CMK (cell line): ENCODE measurements at regions not wholly inside any gene's neighbourhood (a gene's known extent, or its start where the extent isn't known, plus 50 kb on each side); places are given as distances from the start of the nearest gene placed in this dataset.

Experiments
- DNase-seq: peaks from one replicate; pipeline ENCODE4 v3.0.0-alpha.2; 2010; ENCODE audit warnings: low read depth

DNA sequence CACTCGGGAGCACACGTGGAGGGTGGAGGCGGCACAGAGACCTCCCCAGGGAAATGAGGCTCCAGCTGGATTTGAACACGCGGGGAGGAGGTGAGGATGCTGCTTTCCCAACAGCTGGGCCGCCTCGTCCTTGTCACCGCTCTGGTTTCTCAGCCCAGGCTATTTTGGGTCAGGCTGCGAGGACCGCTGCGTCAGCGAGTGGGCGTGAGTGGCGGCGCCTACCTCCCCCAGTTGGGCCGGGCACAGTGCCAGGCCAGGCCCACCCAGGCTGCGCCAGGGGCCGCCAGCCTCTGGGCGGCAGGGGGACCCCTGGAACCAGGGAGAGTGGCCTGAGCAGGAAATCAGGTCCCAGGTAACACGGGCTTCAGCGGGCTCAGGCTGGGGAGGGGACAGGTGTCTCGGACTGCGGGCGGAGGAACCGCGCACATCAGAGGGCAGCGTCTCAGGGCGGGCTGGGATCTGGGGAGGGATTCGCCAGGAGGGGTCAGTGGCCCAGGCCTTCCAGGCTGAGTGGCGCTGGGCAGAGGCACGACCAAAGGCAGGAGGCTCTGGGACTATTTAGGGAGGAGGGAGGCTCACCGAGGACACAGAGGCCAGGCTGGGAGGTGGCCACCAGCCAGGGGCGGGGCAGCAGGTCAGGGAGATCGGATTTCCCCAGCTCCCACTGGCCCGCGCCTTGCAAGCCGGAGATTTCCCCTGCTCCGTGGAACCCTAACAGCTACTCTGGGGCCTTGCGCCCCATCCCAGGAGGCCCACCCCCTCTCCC is 125.2 kb upstream of the RET start:
- no peak for DNase-seq

DNA sequence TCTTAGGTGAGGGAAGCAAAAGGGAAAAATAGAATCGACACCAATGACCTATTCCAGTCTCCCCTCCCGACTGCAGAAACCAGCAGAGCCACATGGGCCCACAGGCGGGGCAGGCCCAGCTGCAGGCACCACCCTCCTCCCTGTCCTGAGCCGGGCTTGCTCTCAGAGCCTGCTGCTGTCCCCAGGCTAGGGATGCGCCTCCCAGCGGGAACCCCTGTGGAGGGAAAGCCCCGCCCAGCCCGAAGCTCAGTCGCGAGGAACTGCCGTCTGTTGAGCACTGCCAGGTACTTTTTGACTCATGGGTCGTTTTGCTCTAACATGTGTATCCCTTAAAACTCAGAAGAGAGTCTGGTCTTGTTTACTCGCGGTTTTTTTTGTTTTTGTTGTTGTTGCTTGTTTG is 124.5 kb upstream of the RET start:
- DNase-seq = no peak

DNA sequence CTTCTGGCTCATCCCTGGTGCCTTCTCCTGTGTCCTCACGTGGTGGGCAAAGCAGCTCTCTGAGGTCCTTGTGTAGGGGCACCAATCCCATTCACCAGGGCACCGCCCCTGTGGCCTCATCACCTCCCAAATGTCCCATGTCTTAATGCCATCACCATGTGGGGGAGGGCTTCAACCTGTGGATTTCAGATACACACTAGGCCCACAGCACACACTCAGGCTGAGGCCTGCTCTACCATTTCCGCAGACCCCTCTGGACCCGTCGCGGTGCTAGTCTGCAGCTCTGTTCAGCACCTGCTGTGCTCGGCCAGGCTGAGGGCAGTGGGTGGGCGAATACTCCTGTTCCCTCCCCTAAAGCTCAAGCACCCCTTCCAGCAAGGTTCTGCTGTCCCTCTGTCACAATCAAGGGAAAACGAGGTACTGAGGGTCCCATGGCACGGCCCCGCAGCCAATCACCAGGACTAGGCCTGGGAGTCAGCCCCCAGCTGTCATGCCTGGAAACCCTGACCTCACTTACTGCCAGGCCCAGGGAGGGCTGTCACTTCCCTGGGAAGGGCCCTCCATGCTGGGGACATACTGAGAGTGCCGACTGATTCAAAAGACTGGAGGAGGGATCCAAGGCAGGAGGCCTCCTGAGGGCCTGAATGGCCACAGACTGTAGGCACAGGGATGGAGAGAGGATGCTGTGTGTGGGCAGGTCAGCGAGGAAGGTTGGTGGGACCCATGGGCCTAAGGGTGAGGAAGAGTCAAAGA is 123.8 kb upstream of the RET start:
- DNase-seq = no peak

DNA sequence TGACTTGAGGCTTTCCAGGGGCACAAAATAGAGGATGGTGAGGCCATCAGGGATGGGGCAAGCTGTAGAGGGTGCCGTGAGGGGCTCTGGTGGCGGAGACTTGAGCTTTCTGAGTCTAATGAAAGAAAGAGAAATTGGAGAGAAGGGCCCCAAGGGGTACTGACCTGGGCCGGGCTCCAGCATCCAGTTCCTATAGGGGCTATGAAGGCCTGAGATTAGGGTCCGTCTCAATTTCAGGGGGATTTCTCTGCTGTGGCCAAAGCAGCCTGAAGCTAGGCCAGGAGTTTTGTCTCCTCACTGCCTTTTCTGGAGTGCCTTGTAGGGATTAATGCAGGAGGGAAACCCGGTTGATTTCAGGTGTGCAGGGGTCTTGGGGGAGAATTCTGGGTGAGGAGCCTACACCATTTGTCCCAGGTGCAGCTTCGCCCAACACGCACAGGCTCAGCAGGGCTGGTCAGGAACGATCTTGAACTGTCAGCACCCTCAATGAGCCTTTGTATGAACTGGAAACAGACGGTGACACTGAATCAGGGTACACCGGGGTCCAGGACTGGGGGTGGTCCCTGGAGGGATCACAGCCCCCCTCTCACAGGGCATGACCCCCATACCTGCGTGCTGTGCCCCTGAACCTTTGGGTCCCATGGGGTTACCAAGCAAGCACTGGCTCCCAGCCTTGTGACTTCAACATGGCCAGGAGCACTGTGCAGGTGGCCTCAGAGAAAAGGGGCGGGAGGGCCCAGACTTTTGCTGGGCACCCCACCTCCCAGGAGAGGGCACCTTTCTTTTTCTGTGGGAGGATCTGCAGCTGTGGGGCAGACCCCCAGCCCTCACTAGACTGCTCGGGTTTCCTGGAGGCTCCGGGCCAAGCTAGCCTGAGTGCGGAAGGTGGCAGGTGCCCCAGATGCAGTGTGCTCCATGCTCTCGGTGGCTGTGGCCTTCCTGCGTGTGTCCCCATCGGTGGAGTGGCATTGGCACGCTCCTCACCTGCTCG is 122.9 kb upstream of the RET start:
- no peak for DNase-seq

DNA sequence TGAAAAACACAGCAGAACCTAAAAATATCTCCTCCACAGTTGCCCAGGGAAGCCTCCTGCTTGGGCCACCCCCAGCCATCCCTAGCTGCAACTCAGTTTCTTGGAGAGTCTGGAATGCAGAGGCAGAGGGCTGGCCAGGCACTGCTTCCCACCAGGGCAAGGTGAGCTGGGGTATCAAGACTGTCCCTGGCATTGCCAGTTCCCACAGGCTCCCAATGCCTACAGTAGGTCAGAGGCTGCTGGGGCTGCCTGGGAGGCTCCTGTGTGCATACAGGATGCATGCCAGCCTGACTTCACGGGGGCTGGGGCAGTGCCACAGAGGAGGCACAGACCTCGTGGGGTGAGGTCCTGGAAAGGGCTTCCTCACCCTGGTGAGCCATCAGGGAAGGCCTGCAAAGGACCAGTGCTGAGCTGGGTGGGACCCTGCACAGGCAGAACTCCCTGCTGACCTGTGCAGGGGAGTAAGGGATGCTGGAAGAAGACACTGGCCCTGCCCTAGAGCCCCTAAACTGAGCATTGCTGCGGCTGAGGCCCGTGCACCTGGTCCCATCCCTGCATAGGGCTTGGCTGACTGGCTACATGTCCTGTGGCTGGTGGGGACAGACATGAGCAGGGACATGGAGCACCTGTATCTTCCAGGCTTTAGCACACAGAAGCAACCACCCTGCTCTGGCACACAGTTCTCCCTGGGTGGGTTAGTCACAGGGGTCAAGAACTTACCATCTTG is 121.9 kb upstream of the RET start:
- DNase-seq = no peak

DNA sequence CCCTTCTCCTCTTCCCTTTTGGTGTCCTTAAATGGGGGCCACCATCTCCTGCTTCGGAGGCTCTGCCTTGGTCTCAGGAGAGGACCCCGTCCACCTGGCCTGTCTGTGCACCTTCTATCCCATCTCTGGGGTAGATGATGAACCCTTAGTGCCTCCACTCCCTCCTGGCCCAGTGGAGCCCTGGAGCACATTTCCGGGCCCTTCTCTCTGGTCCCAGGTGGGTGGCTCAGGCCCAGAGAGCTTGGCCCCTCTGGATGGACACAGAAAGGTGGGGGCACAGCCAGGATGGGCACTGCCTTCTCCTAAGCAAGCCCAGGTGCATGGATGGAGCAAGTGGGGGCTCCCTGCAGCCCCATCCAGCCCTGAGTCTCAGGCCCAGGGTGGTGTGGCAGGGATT is 121.4 kb upstream of the RET start:
- DNase-seq = no peak

DNA sequence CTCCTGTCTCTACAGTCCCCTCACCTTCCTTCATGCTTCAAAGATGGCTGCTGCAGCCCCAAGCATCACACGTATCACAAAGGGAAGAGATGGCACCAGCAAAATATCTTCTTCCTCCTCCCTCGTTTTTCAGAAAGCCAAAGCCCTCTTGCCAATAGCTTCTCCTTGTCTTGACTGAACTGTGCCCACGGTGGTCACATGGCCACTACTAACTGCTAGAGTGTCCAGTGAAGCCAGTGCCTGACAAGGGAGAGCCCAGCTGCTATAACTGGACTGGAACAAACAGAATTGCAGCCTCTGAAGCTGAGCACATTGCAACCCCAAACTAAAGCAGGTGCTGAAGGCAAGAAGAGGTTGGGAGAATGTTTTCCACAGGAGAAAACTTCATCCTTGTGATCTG is 120.8 kb upstream of the RET start:
- DNase-seq = no peak

DNA sequence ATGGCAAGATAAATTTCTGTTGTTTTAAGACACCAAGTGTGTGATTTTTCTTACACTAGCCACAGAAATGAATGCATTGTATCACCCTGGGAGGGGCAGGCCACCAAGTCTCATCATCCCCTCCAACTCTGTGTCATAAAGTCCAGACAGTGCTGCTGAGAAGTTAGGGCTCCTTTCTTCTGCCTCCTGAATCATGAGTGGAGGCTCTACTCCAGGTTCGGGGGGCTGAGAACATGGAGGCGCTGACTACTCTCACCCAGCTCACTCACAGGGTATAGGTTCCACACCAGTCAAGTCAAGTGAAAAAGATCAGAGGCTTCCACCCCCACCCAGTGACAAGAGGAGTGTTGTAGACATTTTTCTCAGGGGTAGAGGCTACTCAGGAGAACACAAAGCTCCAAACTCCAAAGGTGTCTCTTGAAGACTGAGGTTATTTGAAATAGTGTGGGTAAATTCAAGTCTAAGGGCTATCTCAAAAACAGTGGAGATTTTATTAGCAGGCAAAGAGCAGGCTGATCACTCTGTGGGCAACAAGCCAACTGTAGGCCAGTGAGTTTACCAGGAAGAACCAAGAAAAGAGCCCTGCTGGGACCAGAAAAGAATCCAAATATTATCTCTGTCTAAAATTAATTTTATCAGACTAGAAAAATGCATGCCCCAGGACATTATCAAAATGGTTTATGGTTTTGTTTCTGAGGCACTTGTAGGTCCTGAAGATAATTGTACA is 118.6 kb upstream of the RET start:
- no peak for DNase-seq

DNA sequence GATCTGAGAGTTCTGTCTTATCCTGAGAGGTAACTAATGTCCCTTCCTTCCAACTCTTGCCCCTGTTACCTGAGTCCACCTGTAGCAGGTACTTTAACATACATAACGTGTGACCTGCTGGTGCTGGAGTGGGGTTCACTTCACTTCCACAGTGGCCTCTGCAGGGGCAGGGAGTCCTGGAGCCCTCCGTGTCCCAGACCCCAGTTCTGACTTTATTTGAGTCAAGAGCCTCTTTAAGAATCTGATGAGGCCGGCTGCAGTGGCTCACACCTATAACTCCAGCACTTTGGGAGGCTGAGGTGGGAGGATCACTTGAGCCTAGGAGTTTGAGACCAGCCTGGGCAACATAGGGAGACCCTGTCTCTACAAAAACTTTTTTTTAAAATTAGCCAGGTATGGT is 117.0 kb upstream of the RET start:
- DNase-seq = no peak

DNA sequence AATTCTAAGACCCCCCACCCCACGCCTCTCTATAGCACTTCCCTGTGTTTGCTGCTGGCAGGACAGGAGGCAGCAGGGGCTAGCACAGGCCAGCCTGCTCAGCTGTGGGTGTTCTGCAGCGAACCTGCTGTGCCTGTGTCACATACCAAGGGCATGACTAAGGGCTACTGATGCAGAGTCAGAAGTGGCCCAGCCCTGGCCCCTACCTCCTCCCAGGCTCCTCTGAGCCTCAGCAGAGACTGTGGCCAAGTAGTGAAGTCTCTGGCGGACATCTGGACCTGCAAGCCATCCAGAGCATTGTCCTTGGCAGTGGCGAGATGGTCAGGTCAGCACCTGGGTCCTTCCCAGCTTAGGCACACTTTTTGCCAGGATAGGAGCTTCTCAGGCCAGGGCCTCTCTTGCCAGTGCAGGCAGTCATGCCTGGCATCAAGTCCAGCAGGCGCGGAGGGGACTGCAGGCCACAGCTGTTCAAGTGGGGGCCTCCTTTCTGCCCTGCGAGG is 116.3 kb upstream of the RET start:
- no peak for DNase-seq

DNA sequence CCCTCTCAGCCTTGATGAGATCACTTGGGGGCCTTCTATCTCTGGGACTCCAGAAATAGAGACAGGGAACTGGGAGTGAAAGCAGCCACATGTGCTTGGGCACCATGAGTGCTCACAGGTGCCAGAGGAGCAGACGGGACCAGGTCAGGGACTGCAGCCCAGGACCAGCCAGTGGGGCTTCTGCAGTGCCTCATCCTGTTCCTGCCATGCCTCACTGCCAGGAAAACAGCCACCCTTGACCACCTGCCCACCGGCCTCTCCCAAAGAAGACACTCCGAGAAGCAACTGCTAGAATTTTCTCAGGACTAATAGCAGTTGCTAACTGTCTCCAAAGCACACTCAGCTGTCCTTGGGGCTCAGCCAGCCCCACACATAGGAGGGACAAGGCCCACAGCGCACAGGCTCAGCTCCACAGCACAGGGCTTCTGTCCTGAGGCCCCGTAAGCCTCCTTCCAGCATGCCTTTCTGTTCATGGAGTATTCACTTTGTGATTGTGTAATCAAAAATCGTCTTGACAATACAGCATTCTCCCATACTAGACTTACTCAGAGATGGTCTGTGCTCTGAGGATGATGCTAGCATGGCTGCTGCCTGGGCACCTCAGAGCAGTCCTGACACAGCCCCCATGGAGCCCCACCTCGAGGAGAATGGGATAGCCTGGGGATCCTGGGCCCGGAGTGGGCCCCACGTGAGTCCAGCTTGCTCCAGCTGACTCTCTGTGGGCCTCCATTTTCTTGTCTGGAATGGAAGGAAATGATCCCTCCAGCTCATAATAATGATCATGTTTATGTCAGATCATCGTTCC is 115.7 kb upstream of the RET start:
- DNase-seq = no peak

DNA sequence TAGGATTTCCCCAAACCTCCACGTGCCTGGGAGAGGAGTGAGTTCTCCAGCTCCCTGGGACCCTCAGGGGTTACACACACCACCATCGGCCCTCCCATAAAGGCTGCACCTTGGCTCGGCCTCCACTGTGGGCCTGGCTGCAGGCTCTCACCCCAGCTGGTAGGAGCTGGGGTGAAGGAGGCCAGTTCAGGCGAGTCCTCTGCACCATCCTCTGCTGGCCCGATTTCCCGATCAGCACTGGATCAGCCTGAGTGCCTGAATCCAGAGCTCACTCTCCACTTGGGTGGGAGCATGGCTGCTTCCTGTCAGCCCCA is 115.1 kb upstream of the RET start:
- DNase-seq = no peak

DNA sequence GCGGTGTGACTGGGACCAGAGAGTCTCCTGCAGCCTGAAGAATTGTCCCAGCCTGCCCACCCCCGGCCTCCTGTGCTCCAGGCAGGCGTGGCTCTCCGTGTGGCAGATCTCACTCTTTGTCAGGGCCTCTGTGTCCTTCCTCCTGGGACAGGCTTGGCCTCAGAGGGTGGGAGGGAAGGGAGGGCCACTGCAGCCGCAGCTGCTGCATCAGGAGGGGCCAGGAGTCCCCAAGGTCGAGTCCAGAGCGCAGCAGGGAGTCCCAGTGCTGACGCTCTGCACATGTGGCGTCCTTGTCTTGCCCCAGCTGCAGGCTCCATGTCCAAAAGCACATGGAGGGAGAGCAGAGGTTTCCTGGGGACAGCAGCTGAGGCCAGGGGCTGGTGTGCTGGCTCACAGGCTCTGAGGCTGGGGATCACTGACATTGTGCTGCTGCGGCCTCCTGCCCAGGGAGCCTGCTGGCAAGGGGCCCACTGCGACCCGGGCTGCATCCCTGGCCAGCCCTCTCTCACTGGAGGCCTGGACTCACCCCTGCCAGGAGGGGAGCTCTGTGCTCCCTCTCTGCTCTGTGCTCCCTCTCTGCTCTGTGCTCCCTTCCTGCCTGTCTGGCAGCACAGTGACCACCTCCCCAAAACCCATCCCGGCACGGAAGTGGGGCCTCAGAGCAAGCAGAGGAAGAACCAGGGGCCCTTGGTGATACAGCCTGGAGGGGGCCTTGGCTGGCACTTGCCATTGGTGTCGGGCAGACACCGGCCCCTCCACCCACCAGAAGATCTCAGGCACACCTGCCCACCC is 114.6 kb upstream of the RET start:
- no peak for DNase-seq

DNA sequence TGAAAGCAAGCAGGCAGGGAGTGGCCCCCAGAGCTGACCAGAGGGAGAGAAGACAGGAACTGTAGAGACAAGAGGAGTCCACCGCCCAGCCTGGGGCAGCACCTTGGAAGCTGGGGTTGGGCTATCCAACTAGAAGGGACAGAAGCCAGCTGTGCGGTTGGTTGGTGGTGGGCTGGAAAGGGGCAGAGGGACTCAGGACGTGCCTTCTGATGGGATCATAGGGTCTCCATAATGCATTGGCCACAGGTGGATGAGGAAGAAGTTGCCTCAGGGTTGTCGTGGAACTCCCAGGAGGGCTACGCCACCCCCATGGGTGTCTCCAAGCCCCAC is 114.0 kb upstream of the RET start:
- DNase-seq = no peak

DNA sequence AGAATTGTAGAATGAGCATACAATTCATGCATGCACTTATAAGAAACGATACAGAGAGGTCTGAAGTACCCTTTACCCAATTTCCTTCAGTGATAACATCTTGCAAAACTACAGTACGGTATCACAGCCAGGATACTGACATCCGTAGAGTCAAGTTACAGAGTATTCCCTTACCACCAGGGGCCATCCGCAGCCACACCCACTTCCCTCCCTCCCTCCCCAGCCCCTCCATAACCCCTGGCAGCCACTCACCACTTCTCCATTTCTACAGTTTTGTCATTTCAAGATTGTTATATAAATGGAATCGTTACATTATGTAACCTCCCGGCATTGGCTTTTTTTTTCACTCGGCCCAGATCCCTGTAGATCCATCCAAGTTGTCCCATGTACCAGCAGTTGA is 113.6 kb upstream of the RET start:
- no peak for DNase-seq

DNA sequence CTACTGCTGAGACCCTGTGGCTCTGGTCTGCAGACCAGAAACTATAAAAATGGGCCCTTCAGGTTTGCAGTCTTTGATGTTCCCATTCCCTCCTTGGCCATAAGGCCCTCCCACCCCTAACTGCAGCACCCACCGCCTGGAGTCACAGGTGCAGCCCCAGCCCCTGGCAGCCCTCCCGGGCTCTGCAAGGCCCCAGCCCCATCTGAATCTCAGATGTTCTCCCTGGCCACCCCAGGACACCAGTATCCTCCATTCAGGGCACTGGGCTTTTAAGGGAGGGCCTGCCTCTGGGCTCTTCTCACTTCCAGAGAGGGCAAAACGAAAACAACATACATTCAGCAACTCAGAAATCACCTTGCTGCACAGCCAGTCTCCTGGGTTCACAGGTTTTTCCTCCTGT is 107.7 kb upstream of the RET start:
- DNase-seq = no peak

DNA sequence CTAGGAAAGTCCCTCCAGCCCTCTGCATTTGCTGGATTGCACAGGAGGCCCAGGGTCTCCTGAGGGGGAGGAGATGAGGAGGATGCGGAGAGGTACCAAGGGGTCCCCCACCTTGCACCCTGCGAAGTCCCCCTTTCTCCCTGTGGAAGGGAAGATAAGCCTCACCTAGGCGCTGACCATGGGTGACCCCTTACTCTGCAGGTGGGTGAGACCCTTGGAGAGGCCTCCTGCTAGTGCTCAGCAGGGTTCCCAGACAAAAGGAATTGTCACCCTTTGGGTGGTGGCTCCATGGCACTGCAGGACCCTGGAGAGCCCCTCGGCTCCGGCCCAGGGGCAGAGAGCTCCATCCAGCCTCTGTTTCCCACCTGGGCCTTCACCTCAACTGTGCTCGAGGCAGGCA is 107.0 kb upstream of the RET start:
- no peak for DNase-seq

DNA sequence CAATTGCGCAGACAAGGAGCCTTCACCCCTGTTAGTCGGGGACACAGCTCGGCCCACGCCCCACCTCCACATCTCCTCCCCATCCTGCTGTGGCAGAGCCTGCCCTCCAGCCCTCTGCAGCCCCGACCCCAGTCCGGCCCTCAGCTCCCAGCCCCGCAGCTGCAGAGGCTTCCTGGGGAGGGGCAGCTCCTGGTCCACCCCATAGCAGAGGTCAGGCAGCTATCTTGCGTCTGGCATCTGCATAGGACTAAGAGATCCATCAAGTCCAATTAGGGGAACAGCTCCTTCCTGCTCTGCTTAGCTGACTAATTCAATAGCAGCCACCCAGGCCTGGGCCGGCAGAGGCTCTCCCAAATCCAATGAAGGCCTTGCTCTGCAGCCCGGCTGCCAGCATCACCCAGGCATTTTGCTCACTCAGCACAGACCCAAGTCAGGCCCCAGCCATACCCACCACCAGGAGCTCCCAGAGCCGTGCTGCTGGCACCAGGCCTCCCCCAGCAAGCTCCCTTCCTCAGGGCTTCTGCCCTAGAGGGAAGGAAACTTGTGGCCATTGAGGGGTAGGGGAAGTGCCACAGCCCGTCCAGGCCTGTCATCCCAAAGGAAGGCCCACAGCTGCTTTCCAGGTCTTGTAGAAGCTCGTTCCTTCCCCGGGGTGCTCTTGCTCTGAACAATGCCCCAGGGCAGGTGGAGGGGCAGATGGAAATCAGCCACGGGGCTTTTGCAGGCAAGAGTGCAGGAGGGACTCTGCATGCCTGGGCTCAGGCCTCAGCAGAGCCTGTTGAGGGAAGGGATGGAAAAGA is 106.2 kb upstream of the RET start:
- no peak for DNase-seq

DNA sequence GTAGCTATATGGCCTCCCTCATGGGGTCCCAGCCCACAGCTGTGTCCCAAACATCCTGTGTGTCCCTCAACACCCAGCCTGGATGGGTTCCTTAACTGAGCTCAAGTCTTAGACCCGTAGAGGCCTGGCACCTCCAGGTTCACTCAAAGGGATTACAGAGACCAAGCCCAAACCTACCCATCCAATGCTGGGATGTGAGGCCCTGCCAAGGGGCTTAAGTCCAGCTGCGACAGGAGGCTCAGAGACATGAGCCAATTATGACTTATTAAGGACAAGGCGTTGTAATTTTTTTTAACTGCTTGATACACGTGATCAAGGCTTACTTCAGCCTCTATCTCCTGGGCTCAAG is 105.6 kb upstream of the RET start:
- no peak for DNase-seq
